Epithelial cell of proximal tubule (primary cell): ENCODE measurements at regions not wholly inside any gene's neighbourhood (a gene's known extent, or its start where the extent isn't known, plus 50 kb on each side); places are given as distances from the start of the nearest gene placed in this dataset.

ENCODE experiments used
- DNase-seq: peaks from one replicate; pipeline ENCODE4 v3.0.0-alpha.2; 2011; ENCODE audit warnings: low read depth
- H3K4me3 ChIP-seq: 2 replicates; pipeline ENCODE4 v1.5.1; 2011; ENCODE audit warnings: low read depth, mild to moderate bottlenecking, low read length
- CTCF ChIP-seq: conservative IDR thresholded peaks from 2 replicates; pipeline ENCODE4 v1.5.1; 2012; ENCODE audit warnings: low read depth, mild to moderate bottlenecking, low read length

GRCh38 chr15:58287891-58288290 is 143.9 kb upstream of the LIPC start:
- DNase-seq, result no peak
- no peak overlapping the region for H3K4me3 ChIP-seq
- TF ChIP-seq CTCF, result no peak

GRCh38 chr15:58288592-58288991 is 143.2 kb upstream of the LIPC start:
- TF ChIP-seq CTCF, result no peak
- no peak for DNase-seq

DNA sequence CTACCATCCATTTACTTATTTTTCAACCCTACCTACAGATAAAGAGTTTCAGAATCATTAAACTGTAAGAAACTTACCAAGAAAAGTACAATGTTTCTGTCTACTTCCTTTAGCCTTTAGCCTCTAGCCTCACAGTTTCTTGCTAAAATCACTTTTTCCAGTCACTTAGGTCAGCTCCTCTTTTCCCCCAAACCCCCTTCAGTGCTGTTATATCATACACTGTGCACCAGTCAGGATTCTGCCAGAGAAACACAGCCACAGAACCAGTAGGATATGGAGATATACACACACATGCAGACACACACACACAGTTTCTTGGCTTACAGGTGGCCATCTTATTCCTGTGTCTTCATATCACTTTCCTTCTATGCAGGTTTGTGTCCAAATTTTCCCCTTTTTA is 139.9 kb upstream of the LIPC start:
- no peak for TF ChIP-seq CTCF

More at GRCh38 chr15:58288592-58288991, 143.2 kb upstream of the LIPC start:
- H3K4me3 ChIP-seq, result no peak overlapping the region

DNA sequence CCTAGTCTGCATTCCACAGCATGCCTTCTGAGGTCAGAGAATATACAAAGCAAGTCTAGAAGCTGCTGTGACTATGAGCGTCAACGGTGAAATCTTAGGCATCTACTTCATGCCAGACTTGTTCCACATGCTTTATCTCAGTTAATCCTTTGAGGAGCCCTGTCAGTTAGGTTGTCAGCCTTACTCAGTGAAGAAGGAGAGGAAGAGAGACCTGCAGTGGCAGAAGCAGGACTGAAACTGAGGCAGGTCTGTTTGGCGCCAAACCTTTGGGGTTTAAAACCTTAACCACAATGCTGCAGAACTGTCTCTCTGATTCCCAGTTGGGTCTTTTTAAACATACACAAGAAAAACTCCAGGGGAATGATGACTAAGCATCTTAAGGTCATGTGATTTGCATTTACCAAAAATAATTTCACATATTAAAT is 139.0 kb upstream of the LIPC start:
- DNase-seq, result no peak

More for the DNA sequence above, 139.9 kb upstream of the LIPC start:
- no peak for DNase-seq
- H3K4me3 ChIP-seq, result no peak overlapping the region

GRCh38 chr15:58293622-58294550 is 137.9 kb upstream of the LIPC start:
- no peak for TF ChIP-seq CTCF
- no peak for DNase-seq

More for the DNA sequence above, 139.0 kb upstream of the LIPC start:
- no peak for TF ChIP-seq CTCF
- no peak overlapping the region for H3K4me3 ChIP-seq

DNA sequence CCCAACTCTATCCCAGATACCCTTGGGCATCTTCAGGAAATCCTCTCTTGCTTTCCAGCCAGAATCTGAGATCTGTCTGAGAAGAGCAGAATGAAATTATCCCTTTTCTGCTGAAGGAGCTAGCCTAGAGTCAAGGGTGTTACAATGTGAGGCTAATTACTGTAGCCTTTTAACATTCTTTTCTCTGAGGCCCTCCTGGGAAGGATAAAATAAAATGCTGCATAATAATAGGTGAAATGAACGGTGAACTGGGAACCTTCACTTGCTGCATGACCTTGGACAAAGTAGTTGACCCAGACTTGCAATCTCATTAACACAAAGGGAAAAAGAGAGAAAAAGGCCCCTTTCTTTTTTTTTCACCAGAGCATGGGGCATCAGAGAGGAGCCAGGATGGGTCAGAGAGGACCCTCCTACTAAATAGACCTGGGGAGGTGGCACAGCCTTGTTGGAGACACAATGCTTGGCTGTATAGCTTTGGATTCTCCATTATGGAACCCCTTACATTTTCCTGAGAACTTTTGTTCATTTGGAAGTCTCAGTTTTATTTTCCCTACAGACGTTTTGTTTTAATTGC is 137.0 kb upstream of the LIPC start:
- H3K4me3 ChIP-seq, result no peak overlapping the region
- DNase-seq, result no peak
- TF ChIP-seq CTCF, result no peak

More at GRCh38 chr15:58293622-58294550, 137.9 kb upstream of the LIPC start:
- no peak overlapping the region for H3K4me3 ChIP-seq
